BE2C (cell line): ENCODE measurements at regions not wholly inside any gene's neighbourhood (a gene's known extent, or its start where the extent isn't known, plus 50 kb on each side); places are given as distances from the start of the nearest gene placed in this dataset.

Source experiments
- DNase-seq: peaks from one replicate; pipeline ENCODE4 v3.0.0-alpha.2; 2020
- H3K27me3 ChIP-seq: fragments of 250-450 bp; sonication (Bioruptor Pico); 2 replicates; pipeline ENCODE4 v1.5.1; 2020; ENCODE audit warnings: mild to moderate bottlenecking
- H3K36me3 ChIP-seq: fragments of 250-450 bp; sonication (Bioruptor Pico); 2 replicates; pipeline ENCODE4 v1.5.1; 2020; ENCODE audit warnings: mild to moderate bottlenecking
- H3K4me1 ChIP-seq: fragments of 250-450 bp; sonication (Bioruptor Pico); 2 replicates; pipeline ENCODE4 v1.5.1; 2020
- H3K4me3 ChIP-seq: 2 replicates; pipeline ENCODE4 v1.5.1; 2011; ENCODE audit warnings: low read depth, low read length
- H3K9me3 ChIP-seq: fragments of 250-450 bp; sonication (Bioruptor Pico); 2 replicates; pipeline ENCODE4 v1.5.1; 2020
- CTCF ChIP-seq: IDR thresholded peaks from 2 replicates; pipeline ENCODE4 v1.5.1; 2012; ENCODE audit warnings: mild to moderate bottlenecking, low read depth, low read length

DNA sequence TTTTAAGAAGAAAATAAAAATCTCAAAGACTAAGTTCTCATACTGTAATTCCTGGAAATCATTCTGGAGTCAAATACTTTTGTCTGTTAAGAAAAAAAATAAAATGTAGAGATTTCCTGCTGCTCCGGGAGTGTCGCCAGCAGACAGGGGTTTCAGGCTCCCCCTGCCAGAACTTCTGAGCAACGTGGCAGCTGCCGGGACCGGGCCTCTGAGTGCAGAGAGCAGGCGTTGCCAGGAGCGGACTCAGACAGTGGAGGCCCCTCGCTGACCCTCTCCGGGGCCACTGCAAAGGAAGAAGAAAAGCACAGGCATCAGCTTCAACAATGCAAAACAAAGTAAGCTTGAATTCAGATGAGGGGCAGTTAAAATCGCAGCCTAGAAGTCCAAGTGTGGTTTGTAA, 95.5 kb downstream of the THBS2 start:
- Histone ChIP-seq H3K9me3 (no peaks in the 10 kb centered on the region), H3K27me3 (no peaks in the 10 kb centered on the region), H3K4me3 (no peak overlapping the region), H3K4me1 (no peaks in the 10 kb centered on the region), H3K36me3 (no peaks in the 10 kb centered on the region)
- TF ChIP-seq CTCF: no peak
- DNase-seq: no peak

DNA sequence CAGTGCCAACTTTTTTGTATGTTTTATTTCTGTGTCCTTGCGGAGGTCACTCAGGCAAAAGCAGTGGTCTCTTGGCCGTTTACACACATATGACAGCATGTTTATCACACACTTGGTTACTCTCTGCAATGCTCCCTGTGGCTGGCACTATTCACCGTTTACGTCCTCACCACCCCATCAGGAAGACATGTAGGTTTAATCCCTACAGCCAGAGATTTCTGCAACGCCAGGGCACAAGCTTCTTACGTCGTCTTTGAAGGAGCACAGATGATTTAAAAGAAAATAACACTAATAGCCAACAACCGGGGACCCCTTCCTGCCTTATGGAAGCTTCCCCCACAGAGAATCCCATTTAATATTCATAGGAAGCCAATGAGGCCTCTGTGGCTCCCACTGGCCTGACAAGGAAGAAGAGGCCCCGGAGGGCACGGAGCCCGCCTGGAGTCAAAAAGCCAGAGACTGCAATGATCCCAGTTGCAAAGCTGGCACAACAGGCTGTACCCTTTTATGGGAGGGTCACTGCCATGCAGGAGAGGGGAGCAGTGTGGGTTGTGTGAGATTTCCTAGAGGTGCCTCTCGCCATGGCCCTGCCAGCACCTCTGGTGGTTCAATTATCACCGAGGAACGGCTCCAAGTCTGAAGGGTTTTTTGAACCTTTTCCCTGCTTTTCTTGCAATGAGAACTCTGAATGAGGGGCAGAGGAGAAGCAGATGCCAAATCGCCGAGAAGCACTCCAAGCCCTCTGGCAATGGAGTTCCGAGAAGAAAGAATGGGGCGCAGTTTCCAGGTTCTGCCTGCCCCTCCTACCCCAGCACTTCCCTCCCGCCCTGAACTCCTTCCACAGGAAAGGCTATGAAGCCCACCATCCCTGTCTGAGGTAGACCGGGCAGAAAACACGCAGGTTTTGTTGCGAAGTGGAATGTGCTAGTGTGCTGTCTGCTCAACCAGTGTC, 96.2 kb downstream of the THBS2 start:
- DNase-seq: no peak
- no peak for TF ChIP-seq CTCF
- Histone ChIP-seq H3K4me3 (no peak overlapping the region), H3K27me3 (no peaks in the 10 kb centered on the region), H3K4me1 (no peaks in the 10 kb centered on the region), H3K9me3 (no peaks in the 10 kb centered on the region), H3K36me3 (no peaks in the 10 kb centered on the region)

- DNase-seq: no peak
Observed at GRCh38 chr6:169156793-169157147, 96.9 kb downstream of the THBS2 start.

GRCh38 chr6:169156108-169156792, 97.4 kb downstream of the THBS2 start:
- no peak for DNase-seq
- Histone ChIP-seq H3K27me3 (no peaks in the 10 kb centered on the region), H3K9me3 (no peaks in the 10 kb centered on the region), H3K4me1 (no peaks in the 10 kb centered on the region), H3K4me3 (no peak overlapping the region), H3K36me3 (no peaks in the 10 kb centered on the region)
- no peak for TF ChIP-seq CTCF

More at GRCh38 chr6:169156793-169157147, 96.9 kb downstream of the THBS2 start:
- no peak for TF ChIP-seq CTCF
- Histone ChIP-seq H3K9me3 (no peaks in the 10 kb centered on the region), H3K4me3 (no peak overlapping the region), H3K27me3 (no peaks in the 10 kb centered on the region), H3K4me1 (no peaks in the 10 kb centered on the region), H3K36me3 (no peaks in the 10 kb centered on the region)

DNA sequence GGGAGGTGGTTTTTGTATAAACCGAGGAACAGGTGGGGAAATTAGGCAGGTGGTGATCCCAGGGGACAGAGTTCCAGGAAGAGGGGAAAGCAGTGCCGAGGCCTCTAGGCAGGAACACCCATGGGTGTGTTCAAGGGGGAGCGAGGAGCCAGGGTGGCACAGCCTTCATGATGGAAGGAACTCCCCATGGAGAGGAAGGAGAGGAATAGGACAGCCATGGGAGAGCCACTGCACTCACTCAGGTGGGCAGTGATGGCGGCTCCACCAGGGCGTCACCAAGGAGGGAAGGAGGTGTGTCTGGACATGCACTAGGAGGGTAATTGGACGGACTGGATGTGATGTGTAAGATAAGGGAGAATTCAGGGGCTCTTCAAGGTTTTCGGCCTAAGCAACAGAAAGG, 98.2 kb downstream of the THBS2 start:
- Histone ChIP-seq H3K9me3 (no peaks in the 10 kb centered on the region), H3K4me3 (no peak overlapping the region), H3K27me3 (no peaks in the 10 kb centered on the region), H3K36me3 (no peaks in the 10 kb centered on the region), H3K4me1 (no peaks in the 10 kb centered on the region)
- no peak for TF ChIP-seq CTCF
- DNase-seq: no peak

GRCh38 chr6:169153401-169153800, 100.2 kb downstream of the THBS2 start:
- Histone ChIP-seq H3K27me3 (no peaks in the 10 kb centered on the region), H3K4me1 (no peaks in the 10 kb centered on the region), H3K9me3 (no peaks in the 10 kb centered on the region), H3K36me3 (no peaks in the 10 kb centered on the region), H3K4me3 (no peak overlapping the region)
- no peak for DNase-seq
- no peak for TF ChIP-seq CTCF
